ENCODE measurements at regions not wholly inside any gene's neighbourhood (a gene's known extent, or its start where the extent isn't known, plus 50 kb on each side); places are given as distances from the start of the nearest gene placed in this dataset.

GRCh38 chr2:499726-500125 is 177.5 kb downstream of the TMEM18 start:
- no peak for ATAC-seq
- no peak for TF ChIP-seq TOX (CRISPR knock-in tag; IDR thresholded peaks at IDR 0.05; ENCODE audit: borderline replicate concordance)
- no peak for TF ChIP-seq ZNF70 (CRISPR knock-in tag; IDR thresholded peaks at IDR 0.05)

- TF ChIP-seq OSR1 (CRISPR knock-in tag; IDR thresholded peaks at IDR 0.05) = no peak
- TF ChIP-seq PATZ1 (CRISPR knock-in tag; IDR thresholded peaks at IDR 0.05; ENCODE audit: borderline replicate concordance) = no peak
- no peak for TF ChIP-seq ZFP30 (CRISPR knock-in tag; IDR thresholded peaks at IDR 0.05)
- TF ChIP-seq ZC3H10 (CRISPR knock-in tag; IDR thresholded peaks at IDR 0.05) = no peak
- no peak for TF ChIP-seq POU6F1 (CRISPR knock-in tag; IDR thresholded peaks at IDR 0.05; ENCODE audit: borderline replicate concordance, low read depth)
- TF ChIP-seq, protein P1, sequence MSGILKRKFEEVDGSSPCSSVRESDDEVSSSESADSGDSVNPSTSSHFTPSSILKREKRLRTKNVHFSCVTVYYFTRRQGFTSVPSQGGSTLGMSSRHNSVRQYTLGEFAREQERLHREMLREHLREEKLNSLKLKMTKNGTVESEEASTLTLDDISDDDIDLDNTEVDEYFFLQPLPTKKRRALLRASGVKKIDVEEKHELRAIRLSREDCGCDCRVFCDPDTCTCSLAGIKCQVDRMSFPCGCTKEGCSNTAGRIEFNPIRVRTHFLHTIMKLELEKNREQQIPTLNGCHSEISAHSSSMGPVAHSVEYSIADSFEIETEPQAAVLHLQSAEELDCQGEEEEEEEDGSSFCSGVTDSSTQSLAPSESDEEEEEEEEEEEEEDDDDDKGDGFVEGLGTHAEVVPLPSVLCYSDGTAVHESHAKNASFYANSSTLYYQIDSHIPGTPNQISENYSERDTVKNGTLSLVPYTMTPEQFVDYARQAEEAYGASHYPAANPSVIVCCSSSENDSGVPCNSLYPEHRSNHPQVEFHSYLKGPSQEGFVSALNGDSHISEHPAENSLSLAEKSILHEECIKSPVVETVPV (CRISPR knock-in tag; IDR thresholded peaks at IDR 0.05) = no peak
- TF ChIP-seq ZFP3 (CRISPR knock-in tag; IDR thresholded peaks at IDR 0.05) = no peak
- TF ChIP-seq PPARA (CRISPR knock-in tag; IDR thresholded peaks at IDR 0.05; ENCODE audit: borderline replicate concordance) = no peak
- no peak for TF ChIP-seq CSDC2 (CRISPR knock-in tag; IDR thresholded peaks at IDR 0.05)
- TF ChIP-seq ZNF8 (CRISPR knock-in tag; IDR thresholded peaks at IDR 0.05) = no peak
- TF ChIP-seq, protein P2, sequence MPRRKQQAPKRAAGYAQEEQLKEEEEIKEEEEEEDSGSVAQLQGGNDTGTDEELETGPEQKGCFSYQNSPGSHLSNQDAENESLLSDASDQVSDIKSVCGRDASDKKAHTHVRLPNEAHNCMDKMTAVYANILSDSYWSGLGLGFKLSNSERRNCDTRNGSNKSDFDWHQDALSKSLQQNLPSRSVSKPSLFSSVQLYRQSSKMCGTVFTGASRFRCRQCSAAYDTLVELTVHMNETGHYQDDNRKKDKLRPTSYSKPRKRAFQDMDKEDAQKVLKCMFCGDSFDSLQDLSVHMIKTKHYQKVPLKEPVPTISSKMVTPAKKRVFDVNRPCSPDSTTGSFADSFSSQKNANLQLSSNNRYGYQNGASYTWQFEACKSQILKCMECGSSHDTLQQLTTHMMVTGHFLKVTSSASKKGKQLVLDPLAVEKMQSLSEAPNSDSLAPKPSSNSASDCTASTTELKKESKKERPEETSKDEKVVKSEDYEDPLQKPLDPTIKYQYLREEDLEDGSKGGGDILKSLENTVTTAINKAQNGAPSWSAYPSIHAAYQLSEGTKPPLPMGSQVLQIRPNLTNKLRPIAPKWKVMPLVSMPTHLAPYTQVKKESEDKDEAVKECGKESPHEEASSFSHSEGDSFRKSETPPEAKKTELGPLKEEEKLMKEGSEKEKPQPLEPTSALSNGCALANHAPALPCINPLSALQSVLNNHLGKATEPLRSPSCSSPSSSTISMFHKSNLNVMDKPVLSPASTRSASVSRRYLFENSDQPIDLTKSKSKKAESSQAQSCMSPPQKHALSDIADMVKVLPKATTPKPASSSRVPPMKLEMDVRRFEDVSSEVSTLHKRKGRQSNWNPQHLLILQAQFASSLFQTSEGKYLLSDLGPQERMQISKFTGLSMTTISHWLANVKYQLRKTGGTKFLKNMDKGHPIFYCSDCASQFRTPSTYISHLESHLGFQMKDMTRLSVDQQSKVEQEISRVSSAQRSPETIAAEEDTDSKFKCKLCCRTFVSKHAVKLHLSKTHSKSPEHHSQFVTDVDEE (CRISPR knock-in tag; IDR thresholded peaks at IDR 0.05) = no peak
- no peak for TF ChIP-seq SNAI2 (CRISPR knock-in tag; IDR thresholded peaks at IDR 0.05)
- no peak for TF ChIP-seq ZNF565 (CRISPR knock-in tag; conservative IDR thresholded peaks at IDR 0.05; ENCODE audit: low read depth)
- no peak for TF ChIP-seq CREB5 (CRISPR knock-in tag; IDR thresholded peaks at IDR 0.05; ENCODE audit: low read depth)
- TF ChIP-seq BACH2 (CRISPR knock-in tag; IDR thresholded peaks at IDR 0.05; ENCODE audit: borderline replicate concordance) = no peak
- no peak for TF ChIP-seq TOX (CRISPR knock-in tag; IDR thresholded peaks at IDR 0.05; ENCODE audit: borderline replicate concordance)
- TF ChIP-seq ESRRG (CRISPR knock-in tag; IDR thresholded peaks at IDR 0.05) = no peak
- TF ChIP-seq TCF4 (CRISPR knock-in tag; IDR thresholded peaks at IDR 0.05; ENCODE audit: borderline replicate concordance) = no peak
- ATAC-seq = no peak
These were observed 178.6 kb downstream of the TMEM18 start for GRCh38 chr2:498493-499178.

DNA sequence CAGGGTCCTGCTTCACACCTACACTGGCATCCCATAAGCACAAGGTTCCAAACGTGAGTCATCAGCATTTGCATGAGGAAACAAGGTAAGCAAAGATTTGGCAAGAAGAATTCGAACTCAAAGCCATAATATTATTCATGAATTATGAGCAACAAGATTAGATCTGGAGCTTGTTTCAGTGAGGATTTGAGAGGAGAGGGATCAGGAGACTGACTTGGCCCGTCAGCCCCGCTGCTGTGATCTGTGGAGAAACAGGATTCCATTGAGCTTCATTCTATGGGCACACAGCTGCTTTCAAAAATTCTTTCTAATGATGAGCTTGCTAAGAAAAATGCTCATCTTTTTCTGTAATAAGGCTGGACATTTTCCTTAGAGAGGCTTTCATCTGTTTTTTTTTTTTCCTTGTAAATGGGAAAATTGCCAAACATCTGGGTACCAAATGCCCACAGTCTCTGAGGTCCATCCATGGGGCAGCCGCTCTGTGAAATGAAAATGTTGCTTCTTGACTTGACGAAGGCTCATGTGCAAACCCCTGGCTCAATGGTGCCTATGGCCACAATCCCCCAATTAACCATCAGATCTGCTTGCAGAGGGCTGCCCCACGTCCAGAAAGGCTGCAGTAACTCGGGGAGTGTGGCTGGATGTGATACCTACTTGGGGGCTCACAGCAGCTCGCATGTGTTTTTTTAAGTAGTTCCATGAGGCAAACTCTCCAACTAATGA is 179.3 kb downstream of the TMEM18 start:
- ATAC-seq = no peak; the same call in 2 of the 3 replicates
- TF ChIP-seq ZC3H10 (CRISPR knock-in tag; IDR thresholded peaks at IDR 0.05) (no peak), TCF4 (CRISPR knock-in tag; IDR thresholded peaks at IDR 0.05; ENCODE audit: borderline replicate concordance) (peak; percentile 73; the same call in 1 of the 2 replicates)
